Panc1 (cell line): ENCODE measurements at regions not wholly inside any gene's neighbourhood (a gene's known extent, or its start where the extent isn't known, plus 50 kb on each side); places are given as distances from the start of the nearest gene placed in this dataset.

ENCODE experiments used
- CTCF ChIP-seq: fragments of 450-650 bp; IDR thresholded peaks from 2 replicates; pipeline ENCODE4 v1.5.1; 2017; ENCODE audit warnings: mild to moderate bottlenecking
- POLR2AphosphoS5 ChIP-seq: IDR thresholded peaks from 2 replicates; pipeline ENCODE4 v1.6.1; 2012; ENCODE audit warnings: mild to moderate bottlenecking, low read depth, low read length, moderate library complexity

GRCh38 chr18:22860807-22861206, 72.3 kb upstream of the RBBP8 start:
- TF ChIP-seq CTCF: no peak
- TF ChIP-seq POLR2AphosphoS5: no peak
